WTC11 (cell line): ENCODE measurements at regions not wholly inside any gene's neighbourhood (a gene's known extent, or its start where the extent isn't known, plus 50 kb on each side); places are given as distances from the start of the nearest gene placed in this dataset.

Source experiments
- ATF6 ChIP-seq: sonication (generic); formaldehyde crosslinking; IDR thresholded peaks from 2 replicates; pipeline ENCODE4 v1.8.1; 2023; ENCODE audit warnings: mild to moderate bottlenecking, missing genetic modification reagents
- CTCF ChIP-seq: fragments of 200-600 bp; IDR thresholded peaks from 2 replicates; pipeline ENCODE4 v1.8.0; 2022; ENCODE audit warnings: antibody characterized with exemption
- E2F5 ChIP-seq: sonication (generic); formaldehyde crosslinking; IDR thresholded peaks from 2 replicates; pipeline ENCODE4 v1.8.1; 2022; ENCODE audit warnings: mild to moderate bottlenecking, moderate library complexity, missing genetic modification reagents
- ESRRA ChIP-seq: sonication (generic); formaldehyde crosslinking; IDR thresholded peaks from 2 replicates; pipeline ENCODE4 v1.8.1; 2022; ENCODE audit warnings: mild to moderate bottlenecking, missing genetic modification reagents, borderline replicate concordance
- IRF1 ChIP-seq: sonication (generic); formaldehyde crosslinking; IDR thresholded peaks from 2 replicates; pipeline ENCODE4 v1.8.0; 2023; ENCODE audit warnings: missing genetic modification reagents
- USF2 ChIP-seq: sonication (generic); formaldehyde crosslinking; IDR thresholded peaks from 2 replicates; pipeline ENCODE4 v1.8.1; 2023; ENCODE audit warnings: mild to moderate bottlenecking, missing genetic modification reagents, moderate library complexity
- ZNF263 ChIP-seq: sonication (generic); formaldehyde crosslinking; IDR thresholded peaks from 2 replicates; pipeline ENCODE4 v1.8.1; 2022; ENCODE audit warnings: low read depth, mild to moderate bottlenecking, moderate library complexity, missing genetic modification reagents
- ZNF281 ChIP-seq: sonication (generic); formaldehyde crosslinking; IDR thresholded peaks from 2 replicates; pipeline ENCODE4 v1.8.0; 2023; ENCODE audit warnings: mild to moderate bottlenecking, missing genetic modification reagents
- ZNF317 ChIP-seq: sonication (generic); formaldehyde crosslinking; IDR thresholded peaks from 2 replicates; pipeline ENCODE4 v1.8.1; 2023; ENCODE audit warnings: low read depth, mild to moderate bottlenecking, moderate library complexity, missing genetic modification reagents, borderline replicate concordance
- ZNF423 ChIP-seq: fragments of 250-450 bp; sonication (Bioruptor Pico); IDR thresholded peaks from 2 replicates; pipeline ENCODE4 v2.1.2; 2022; ENCODE audit warnings: mild to moderate bottlenecking, moderate library complexity

- TF ChIP-seq ZNF423 (CRISPR knock-in tag) (no peak), E2F5 (CRISPR knock-in tag) (no peak), ZNF281 (CRISPR knock-in tag) (no peak), ZNF263 (CRISPR knock-in tag) (no peak), ATF6 (no peak), ESRRA (no peak), IRF1 (CRISPR knock-in tag) (no peak), CTCF (no peak), USF2 (CRISPR knock-in tag) (no peak), ZNF317 (no peak)
Observed at GRCh38 chr14:65881642-65882041, 469.1 kb downstream of the FUT8 start.
